ENCODE measurements at regions not wholly inside any gene's neighbourhood (a gene's known extent, or its start where the extent isn't known, plus 50 kb on each side); places are given as distances from the start of the nearest gene placed in this dataset.

DNA sequence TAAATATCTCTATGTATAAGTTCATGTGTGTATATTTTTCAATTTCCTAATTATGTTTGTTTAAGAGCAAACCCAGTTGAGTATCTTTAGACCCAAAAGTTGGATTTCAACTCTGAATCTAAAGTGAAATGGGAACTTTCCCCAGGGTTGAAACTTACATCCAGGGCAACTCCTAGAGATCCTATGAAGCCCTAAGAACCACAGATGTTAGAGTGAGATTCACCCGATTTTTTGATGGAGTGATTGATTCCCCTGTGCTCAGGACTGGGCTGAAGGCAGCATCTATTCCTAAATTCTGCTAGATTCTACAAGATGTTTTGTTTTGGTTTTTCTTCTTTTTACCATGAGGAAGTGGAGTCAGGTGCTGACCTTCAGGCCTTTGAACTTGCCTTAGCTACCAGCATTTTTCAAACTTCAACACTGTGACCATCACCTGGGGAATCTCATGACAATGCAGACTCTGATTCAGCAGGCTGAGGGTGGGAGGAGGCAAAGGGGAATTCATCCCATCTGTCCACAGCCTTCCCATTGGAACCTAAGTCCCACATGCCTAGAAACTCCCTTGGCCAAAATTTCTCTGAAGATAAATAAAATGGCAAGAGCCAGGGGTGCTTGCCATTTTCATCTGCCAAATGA lies 145.5 kb downstream of the ETS2 start:
- FAIRE-seq: no peak
- no peak for TF ChIP-seq POLR2A (IDR thresholded peaks at IDR 0.05; ENCODE audit: low read depth, low read length)

GRCh38 chr21:38950435-38951094 lies 144.8 kb downstream of the ETS2 start:
- no peak for TF ChIP-seq POLR2A (IDR thresholded peaks at IDR 0.05; ENCODE audit: low read depth, low read length)
- FAIRE-seq (no peak), DNase-seq (ENCODE audit: insufficient read length, low spot score) (no peak)

More for the DNA sequence above, 145.5 kb downstream of the ETS2 start:
- no peak for DNase-seq (ENCODE audit: insufficient read length, low spot score)

DNA sequence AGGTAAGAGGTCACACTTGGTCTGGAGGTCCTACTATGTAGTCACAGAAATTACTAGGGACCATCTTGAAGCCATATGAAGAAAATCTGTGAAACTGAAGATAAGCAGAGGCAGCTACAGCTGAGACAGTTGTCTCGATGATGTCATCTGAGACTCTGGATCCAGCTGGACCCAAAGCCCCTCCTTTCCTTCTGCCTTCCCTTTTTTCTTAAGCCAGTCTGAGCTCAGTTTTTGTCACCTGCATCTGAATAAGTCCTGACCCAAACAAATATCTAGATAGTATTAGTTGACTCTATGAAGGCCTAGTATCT lies 143.3 kb downstream of the ETS2 start:
- TF ChIP-seq POLR2A (IDR thresholded peaks at IDR 0.05; ENCODE audit: low read depth, low read length): no peak
- DNase-seq (ENCODE audit: insufficient read length, low spot score) (no peak), FAIRE-seq (no peak)

GRCh38 chr21:38948377-38949069 lies 142.8 kb downstream of the ETS2 start:
- TF ChIP-seq POLR2A (IDR thresholded peaks at IDR 0.05; ENCODE audit: low read depth, low read length): no peak
- DNase-seq (ENCODE audit: insufficient read length, low spot score) (no peak), FAIRE-seq (no peak)

DNA sequence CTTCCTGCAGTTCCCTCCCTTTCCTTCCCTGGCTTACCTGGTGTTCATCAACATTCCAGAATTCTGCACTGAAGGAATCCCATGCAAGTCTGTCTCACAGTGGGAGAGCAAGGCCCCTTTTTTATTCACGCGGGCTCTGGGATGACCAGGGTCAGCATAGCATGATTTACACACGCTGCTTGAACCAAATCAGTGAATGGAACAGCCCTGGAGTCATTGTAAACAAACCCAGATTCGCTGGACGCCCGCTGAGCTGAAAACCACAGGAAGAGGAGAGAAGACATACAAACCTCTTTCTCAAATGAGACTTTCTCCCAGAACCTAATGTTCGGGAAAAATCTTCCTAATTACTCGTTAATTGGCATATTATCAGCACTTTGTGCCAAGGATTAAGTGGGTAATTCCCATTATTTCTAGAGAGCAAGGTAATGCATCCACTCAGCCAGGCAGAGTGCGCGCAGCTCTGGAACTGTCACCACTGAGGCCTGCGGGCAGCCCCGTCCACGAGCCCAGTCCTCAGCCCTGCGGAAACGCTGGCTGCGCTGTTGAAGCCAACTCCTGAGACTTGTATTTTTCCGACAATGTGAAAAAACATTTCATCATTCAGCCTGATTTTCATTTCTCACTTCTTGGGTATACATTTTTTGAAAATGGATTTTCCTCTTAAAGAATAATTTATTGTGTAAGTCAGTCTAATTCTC lies 140.0 kb downstream of the ETS2 start:
- no peak for TF ChIP-seq POLR2A (IDR thresholded peaks at IDR 0.05; ENCODE audit: low read depth, low read length)
- FAIRE-seq: no peak
- no peak for DNase-seq (ENCODE audit: insufficient read length, low spot score)

- TF ChIP-seq POLR2A (IDR thresholded peaks at IDR 0.05; ENCODE audit: low read depth, low read length): no peak
- DNase-seq (ENCODE audit: insufficient read length, low spot score) (no peak), FAIRE-seq (no peak)
Measured at GRCh38 chr21:38944903-38945302, 139.2 kb downstream of the ETS2 start.

- FAIRE-seq (no peak), DNase-seq (ENCODE audit: insufficient read length, low spot score) (no peak)
- TF ChIP-seq POLR2A (IDR thresholded peaks at IDR 0.05; ENCODE audit: low read depth, low read length): no peak
Measured at GRCh38 chr21:38944402-38944801, 138.7 kb downstream of the ETS2 start.

- no peak for TF ChIP-seq POLR2A (IDR thresholded peaks at IDR 0.05; ENCODE audit: low read depth, low read length)
- no peak for DNase-seq (ENCODE audit: insufficient read length, low spot score)
- FAIRE-seq: no peak
Measured at GRCh38 chr21:38942748-38943211, 137.1 kb downstream of the ETS2 start.

DNA sequence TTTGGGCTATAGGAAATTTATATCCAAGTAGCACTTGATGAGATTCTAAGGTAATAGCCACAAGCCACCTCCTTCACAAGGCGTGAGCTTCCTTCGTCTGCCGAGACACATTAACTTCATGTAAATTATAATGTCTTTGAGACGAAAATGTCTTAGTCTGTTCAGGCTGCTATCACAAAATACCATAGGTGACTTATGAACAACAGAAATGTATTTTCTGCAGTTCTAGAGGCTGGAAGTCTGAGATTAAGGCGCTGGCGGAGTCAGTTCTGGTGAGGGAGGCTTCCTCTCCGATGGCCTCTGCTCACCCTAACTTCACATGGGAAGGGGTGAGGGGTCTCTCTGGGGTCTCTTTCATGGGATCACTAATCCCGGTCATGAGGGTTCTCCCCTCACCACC lies 133.0 kb downstream of the ETS2 start:
- TF ChIP-seq POLR2A (IDR thresholded peaks at IDR 0.05; ENCODE audit: low read depth, low read length): no peak
- FAIRE-seq (no peak), DNase-seq (ENCODE audit: insufficient read length, low spot score) (no peak)

DNA sequence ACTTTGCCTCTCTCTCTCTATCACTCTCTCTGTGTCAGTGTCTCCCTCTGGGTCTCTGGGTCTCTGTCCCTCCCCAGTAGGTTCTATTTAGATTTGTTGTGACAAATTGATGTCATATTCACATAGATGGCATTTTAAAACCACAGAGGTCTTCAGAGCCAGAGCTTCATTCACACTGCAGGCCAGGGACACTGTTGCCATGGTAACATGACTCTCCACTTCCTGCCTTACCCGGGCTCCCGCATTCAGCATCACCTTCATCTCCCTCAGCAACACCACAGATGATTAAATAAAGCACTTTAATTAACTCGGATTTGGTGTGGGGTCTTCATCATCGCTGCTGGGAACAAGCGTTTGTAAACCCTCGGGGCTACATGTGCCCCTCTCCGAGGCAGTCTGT lies 132.6 kb downstream of the ETS2 start:
- DNase-seq (ENCODE audit: insufficient read length, low spot score) (no peak), FAIRE-seq (no peak)
- TF ChIP-seq POLR2A (IDR thresholded peaks at IDR 0.05; ENCODE audit: low read depth, low read length): no peak

DNA sequence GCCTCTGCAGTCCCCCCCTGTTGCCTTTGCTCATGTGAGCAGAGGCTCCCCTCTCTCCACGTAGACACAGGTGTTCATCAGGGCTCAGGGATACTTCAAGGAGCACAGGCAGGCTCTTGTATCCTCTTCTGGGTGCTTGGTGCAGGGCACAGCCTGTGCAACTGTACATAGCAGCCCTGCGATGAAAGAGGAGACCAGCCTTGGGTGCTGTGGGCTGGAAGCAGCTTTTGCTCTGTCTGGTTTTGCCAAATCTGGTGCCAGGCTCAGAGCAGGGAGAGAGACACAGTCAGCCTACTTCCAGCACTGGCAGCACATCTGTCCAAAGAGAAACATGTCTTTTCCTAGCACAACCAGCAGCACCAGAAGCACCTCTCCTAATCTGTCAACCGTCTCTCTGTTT lies 132.1 kb downstream of the ETS2 start:
- FAIRE-seq (no peak), DNase-seq (ENCODE audit: insufficient read length, low spot score) (no peak)
- no peak for TF ChIP-seq POLR2A (IDR thresholded peaks at IDR 0.05; ENCODE audit: low read depth, low read length)

- DNase-seq (ENCODE audit: insufficient read length, low spot score): no peak
- no peak for FAIRE-seq
Measured at GRCh38 chr21:38937286-38937790, 131.6 kb downstream of the ETS2 start.

GRCh38 chr21:38936240-38936639 lies 130.5 kb downstream of the ETS2 start:
- no peak for TF ChIP-seq POLR2A (IDR thresholded peaks at IDR 0.05; ENCODE audit: low read depth, low read length)
- FAIRE-seq: no peak
- no peak for DNase-seq (ENCODE audit: insufficient read length, low spot score)

More at GRCh38 chr21:38937286-38937790, 131.6 kb downstream of the ETS2 start:
- no peak for TF ChIP-seq POLR2A (IDR thresholded peaks at IDR 0.05; ENCODE audit: low read depth, low read length)

DNA sequence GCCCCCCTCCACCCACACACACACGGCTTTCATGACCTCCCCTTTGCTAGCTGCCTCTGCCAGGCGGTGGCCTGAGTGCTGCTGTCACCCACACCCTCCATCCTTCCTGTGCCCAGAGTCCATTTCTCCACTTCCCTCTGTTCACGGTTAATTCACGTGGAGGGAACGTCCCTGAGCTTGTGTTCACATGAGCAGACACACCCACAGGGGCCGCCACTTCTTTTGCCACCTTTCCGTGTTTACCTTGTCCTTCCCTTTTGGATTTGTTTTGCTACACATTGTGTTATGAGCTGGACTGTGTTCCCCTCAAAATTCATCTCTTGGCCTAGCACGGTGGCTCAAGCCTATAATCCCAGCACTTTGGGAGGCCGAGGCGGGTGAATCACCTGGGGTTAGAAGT lies 128.0 kb downstream of the ETS2 start:
- no peak for TF ChIP-seq POLR2A (IDR thresholded peaks at IDR 0.05; ENCODE audit: low read depth, low read length)
- FAIRE-seq: no peak
- no peak for DNase-seq (ENCODE audit: insufficient read length, low spot score)
